Brain microvascular endothelial cell (primary cell): ENCODE measurements at regions not wholly inside any gene's neighbourhood (a gene's known extent, or its start where the extent isn't known, plus 50 kb on each side); places are given as distances from the start of the nearest gene placed in this dataset.
"Not testable (repeated sequence)": the region's sequence is repeated elsewhere in the genome, so short reads cannot be mapped to it uniquely, and the experiment has no call there.

Experiments used
- DNase-seq: peaks from one replicate; pipeline ENCODE4 v3.0.0-alpha.2; 2020
- H3K27ac ChIP-seq: fragments of 250-450 bp; sonication (Bioruptor Pico); 2 replicates; pipeline ENCODE4 v1.5.1; 2020; ENCODE audit warnings: mild to moderate bottlenecking, moderate library complexity
- H3K27me3 ChIP-seq: fragments of 250-450 bp; sonication (Bioruptor Pico); replicated peaks from 2 replicates; pipeline ENCODE4 v1.5.1; 2020; ENCODE audit warnings: mild to moderate bottlenecking
- H3K36me3 ChIP-seq: fragments of 250-450 bp; sonication (Bioruptor Pico); replicated peaks from 2 replicates; pipeline ENCODE4 v1.5.1; 2020; ENCODE audit warnings: mild to moderate bottlenecking
- H3K4me3 ChIP-seq: 2 replicates; pipeline ENCODE4 v1.5.1; 2011; ENCODE audit warnings: low read depth, mild to moderate bottlenecking, control low read depth, low read length, moderate library complexity
- in situ Hi-C: cut with HindIII; loops from 2 replicates; pipeline ENCODE4 v1.10.0; 2017; ENCODE audit warnings: low sequenced_read_pairs, low pct_ligation_motif_present

DNA sequence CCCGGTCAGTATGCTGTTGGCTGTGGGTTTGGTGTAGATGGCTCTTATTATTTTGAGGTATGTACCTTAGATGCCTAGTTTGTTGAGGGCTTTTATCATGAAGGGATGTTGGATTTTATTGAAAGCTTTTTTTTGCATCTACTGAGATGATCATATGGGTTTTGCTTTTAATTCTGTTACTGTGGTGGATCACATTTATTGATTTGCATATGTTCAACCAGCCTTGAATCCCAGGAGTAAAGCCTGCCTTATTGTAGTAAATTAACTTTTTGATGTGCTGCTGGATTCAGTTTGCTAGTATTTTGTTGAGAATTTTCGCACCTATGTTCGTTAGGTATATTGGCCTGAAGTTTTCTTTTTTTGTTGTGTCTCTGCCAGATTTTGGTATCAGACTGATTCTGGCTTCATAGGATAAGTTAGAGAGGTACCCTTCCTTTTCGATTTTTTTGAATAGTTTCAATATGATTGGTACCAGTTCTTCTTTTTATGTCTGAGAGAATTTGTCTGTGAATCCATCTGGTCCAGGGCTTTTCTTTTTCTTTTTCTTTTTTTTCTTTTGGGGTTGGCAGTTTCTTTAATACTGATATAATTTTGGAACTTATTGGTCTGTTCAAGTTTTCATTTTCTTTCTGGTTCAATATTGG is 301.6 kb downstream of the SPATA31A1 start:
- DNase-seq, H3K27me3 ChIP-seq, in situ Hi-C loops, H3K27ac ChIP-seq, H3K4me3 ChIP-seq, H3K36me3 ChIP-seq: not testable (repeated sequence)

DNA sequence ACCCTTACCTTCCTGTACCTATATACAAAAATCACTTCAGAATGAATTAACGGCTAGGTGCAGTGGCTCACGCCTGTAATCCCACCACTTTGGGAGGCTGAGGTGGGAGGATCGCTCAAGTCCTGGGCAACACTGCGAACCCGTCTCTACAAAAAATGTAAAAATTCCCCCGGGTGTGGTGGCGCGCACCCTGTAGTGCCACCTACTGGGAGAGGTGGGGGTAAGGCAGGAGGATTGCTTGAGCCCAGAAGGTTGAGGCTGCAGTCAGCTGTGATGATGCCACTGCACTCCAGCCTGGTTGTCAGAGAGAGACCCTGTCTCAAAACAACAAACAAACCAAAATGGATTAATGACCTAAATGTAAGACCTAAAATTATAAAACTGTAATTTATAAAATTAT is 307.6 kb downstream of the SPATA31A1 start:
- H3K36me3 ChIP-seq, DNase-seq, H3K4me3 ChIP-seq, in situ Hi-C loops, H3K27ac ChIP-seq, H3K27me3 ChIP-seq: not testable (repeated sequence)

DNA sequence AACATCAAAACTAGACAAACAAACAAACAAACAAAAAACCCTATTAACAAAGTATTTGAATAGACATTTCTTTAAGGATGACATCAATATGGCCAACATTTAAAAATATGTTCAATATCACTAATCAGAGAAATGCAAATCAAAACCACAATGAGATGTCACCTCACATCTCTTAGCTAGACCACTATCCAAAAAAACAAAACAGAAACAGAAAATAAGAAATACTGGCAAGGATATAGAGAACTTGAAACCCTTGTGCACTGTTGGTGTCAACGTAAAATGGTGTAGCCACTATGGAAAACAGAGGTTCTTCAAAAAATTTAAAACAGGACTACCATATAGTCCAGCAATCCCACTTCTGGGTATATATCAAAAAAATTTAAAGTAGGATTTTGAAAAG is 308.2 kb downstream of the SPATA31A1 start:
- H3K27ac ChIP-seq, H3K4me3 ChIP-seq, in situ Hi-C loops, H3K36me3 ChIP-seq, DNase-seq, H3K27me3 ChIP-seq: not testable (repeated sequence)

DNA sequence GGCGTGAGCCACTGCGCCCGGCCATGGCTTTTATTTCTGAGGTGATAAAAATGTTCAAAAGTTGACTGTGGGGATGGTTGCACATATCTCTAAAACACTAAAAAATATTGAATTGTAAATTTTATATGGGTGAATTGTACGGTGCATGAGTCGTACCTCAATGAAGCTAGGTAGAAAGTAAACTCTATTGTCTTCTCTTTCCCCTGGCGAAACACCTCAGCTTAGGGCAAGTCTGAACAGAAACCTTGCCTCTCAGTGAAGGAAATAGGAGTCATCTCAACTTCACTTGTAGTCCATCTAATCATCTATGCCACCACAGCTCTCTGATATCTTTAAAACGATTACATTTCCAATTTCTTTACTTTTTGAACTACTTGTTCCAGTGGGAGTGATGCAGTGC is 309.6 kb downstream of the SPATA31A1 start:
- H3K36me3 ChIP-seq, H3K27ac ChIP-seq, H3K27me3 ChIP-seq, H3K4me3 ChIP-seq, DNase-seq, in situ Hi-C loops: not testable (repeated sequence)

DNA sequence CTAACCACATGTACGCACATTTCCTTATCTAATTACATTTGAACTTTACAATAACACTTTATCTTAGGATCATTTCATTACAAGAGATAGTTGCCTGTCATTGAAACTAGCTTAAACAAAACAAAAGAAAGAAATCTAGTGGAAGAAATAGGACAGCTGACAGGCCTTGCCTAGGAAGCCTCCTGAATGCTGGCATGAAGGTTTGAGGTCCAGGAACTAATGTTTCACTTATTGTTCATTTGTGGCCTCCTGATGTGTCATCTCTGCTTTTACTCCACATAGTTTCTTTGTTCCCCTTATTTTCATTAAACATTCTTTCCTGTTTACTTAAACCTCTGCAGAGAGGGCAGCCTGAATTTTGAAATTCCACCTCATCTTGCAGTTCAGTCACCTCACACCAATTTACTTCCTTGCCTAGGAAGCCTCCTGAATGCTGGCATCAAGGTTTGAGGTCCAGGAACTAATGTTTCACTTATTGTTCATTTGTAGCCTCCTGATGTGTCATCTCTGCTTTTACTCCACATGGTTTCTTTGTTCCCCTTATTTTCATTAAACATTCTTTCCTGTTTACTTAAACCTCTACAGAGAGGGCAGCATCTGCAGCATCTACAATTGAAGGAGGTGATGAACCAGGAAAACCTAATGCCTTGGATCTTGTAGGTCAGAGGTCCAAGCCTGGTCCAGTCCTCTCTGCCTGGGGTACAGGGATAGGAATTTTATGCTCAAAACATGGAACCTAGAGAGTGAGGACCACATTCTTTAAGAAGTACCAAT is 319.2 kb downstream of the SPATA31A1 start:
- H3K4me3 ChIP-seq, in situ Hi-C loops, H3K36me3 ChIP-seq, H3K27me3 ChIP-seq: not testable (repeated sequence)
- H3K27ac ChIP-seq: peak overlapping the region; percentile 54
- peak; percentile 1 for DNase-seq

DNA sequence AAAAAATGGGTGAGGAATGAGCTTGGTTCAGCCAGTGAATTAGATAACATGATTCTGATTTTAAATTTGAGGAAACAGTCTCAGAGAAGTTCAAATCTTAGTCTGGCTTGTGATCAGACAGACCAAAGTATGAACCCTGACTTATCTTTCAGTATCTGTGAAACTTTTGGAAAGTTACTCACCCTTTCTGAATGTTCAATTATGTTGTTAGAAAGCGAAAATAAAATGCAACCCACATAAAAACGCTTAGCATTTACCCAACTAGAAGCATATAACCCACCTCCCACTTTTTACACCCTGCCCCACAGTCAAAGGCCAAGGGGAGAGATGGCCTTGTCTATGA is 319.7 kb downstream of the SPATA31A1 start:
- H3K27ac ChIP-seq: peak overlapping the region; percentile 54
- DNase-seq, in situ Hi-C loops, H3K4me3 ChIP-seq, H3K36me3 ChIP-seq, H3K27me3 ChIP-seq: not testable (repeated sequence)

DNA sequence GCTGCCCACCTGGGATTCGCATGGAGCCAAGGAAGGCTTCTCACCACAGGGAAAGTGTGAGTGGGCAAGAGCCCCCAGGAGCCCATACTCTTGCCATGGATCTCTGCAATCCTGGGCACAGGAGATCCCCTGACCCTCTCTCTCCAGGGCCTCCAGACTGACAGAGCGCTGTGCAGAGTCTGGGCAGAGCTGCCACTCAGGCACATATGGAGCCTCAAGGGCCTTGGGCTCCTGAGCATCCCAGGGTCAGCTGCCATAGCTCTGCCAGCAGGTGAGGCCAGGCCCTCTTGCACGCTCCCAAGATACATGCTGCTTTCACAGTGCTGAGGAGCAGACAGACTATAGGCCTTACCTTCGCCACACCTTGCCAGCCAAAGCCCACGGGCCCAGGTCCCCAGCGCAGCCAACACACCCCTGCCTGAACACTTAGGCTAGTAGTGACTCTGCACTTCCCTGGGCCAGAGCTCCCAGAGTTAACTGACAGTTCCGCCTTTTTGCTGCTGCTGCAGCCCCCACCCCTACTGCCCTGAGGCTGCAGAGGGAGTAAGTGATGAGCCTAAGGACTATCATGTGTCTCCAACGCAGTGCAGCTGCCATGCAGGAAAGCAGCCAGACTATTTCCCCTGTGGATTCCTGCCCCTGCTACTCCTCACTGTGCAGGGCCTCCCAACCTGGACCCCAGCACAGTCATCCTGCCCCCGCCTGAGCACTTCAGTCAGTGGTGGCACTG is 323.2 kb downstream of the SPATA31A1 start:
- DNase-seq, H3K36me3 ChIP-seq, in situ Hi-C loops, H3K27ac ChIP-seq, H3K27me3 ChIP-seq, H3K4me3 ChIP-seq: not testable (repeated sequence)

DNA sequence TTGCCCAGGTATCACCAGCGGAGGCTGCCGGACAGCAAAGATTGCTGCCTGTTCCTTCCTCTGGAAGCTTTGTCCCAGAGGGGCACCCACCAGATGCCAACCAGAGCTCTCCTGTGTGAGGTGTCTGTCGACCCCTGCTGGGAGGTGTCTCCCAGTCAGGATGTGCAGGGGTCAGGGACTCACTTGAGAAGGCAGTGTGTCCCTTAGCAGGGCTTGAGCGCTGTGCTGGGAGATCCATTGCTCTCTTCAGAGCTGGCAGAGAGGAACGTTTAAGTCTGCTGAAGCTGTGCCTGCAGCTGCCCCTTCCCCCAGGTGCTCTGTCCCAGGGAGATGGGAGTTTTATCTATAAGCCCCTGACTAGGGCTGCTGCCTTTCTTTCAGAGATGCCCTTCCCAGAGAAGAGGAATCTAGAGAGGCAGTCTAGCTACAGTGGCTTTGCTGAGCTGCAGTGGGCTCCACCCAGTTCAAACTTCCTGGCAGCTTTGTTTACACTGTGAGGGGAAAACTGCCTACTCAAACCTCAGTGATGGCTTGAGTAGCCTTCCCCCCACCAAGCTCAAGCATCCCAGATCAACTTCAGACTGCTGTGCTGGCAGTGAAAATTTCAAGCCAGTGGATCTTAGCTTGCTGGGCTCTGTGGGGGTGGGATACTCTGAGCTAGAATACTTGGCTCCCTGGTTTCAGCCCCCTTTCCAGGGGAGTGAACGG is 325.4 kb downstream of the SPATA31A1 start:
- H3K4me3 ChIP-seq, H3K27ac ChIP-seq, DNase-seq, in situ Hi-C loops, H3K27me3 ChIP-seq, H3K36me3 ChIP-seq: not testable (repeated sequence)

DNA sequence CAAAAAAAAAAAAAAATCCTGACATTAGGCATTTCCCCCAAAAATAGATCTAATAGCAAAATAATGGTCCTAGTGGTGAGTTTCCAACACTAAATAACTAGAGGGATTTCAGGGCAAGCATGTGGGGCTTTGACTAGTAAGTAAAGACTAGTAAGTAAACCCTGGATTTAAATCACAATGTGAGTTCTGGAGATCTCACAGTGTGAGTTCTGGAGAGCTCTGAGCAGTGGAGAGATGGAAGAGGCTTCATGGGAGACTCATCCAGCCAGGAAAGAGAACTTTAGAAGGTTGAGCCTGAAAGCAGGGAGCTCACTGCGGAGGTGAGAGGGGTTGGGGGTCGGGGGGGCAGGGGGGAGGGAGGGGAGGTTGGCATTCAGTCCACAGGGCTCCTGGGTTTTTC is 373.4 kb downstream of the SPATA31A1 start:
- DNase-seq, in situ Hi-C loops, H3K27me3 ChIP-seq, H3K27ac ChIP-seq, H3K4me3 ChIP-seq, H3K36me3 ChIP-seq: not testable (repeated sequence)

DNA sequence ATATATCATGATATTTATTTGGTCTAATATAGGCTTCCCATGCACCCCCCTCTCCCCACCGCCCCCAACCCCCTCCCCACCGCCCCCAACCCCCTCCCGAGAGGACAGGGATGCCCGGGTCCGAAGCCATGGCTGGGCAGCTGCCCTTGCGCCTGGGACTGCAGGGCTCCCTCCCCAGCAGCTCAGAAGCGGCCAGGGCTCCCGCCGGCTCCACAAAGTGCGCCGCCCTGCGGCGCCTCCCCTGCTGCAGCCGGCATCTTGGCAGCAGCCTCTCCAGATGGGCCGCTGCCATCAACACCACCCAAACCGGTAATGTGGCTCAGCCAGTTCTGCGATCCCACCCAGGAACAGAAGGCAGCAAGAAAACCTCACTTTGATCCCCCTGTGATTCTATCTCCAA is 389.4 kb downstream of the SPATA31A1 start:
- H3K27ac ChIP-seq, in situ Hi-C loops, H3K36me3 ChIP-seq: not testable (repeated sequence)

DNA sequence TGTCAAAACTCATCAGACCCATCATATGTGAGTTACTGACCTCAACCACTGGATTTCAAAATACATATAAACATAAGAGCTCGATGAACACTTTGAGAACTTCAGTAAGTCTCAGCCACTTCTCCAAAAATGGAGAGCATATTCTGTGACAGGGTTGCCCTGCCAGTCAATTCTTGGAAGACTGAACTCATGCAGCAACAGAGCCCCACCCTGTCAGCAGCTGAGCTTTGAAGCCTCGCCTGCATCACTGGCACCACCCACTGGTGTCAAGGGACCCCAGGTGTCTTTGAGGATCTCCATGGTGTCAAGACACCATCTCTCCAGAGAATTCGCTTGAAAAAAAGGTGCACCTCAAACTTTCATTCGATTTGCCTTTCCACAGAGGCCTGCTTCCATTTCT is 420.1 kb downstream of the SPATA31A1 start:
- H3K36me3 ChIP-seq, H3K27ac ChIP-seq, DNase-seq, H3K4me3 ChIP-seq, H3K27me3 ChIP-seq, in situ Hi-C loops: not testable (repeated sequence)

More for the DNA sequence above, 389.4 kb downstream of the SPATA31A1 start:
- not testable (repeated sequence) for H3K27me3 ChIP-seq, H3K4me3 ChIP-seq, DNase-seq

DNA sequence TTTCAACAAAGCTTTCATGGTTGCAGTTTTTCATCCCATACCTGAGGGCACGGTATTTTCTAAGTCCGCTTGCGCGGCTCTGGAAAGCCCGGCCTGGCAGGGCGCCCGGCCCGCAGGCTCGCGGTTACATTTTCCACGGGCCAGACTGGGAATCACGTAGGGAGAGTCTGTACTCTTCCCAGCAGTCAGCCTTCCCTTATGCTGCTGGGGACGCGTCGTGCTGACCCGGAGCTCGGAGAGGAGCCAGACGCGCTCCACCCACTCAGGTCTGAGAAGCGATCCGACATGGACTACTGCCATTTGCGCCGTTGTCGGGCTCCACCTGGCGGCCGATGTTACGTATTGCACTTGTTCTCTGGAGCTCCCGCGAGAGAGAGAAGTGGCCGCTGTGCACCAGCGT is 435.9 kb downstream of the SPATA31A1 start:
- H3K36me3 ChIP-seq, H3K27me3 ChIP-seq, H3K27ac ChIP-seq, in situ Hi-C loops: not testable (repeated sequence)
- peak; percentile 61 for DNase-seq
- peak overlapping the region; percentile 39 for H3K4me3 ChIP-seq

DNA sequence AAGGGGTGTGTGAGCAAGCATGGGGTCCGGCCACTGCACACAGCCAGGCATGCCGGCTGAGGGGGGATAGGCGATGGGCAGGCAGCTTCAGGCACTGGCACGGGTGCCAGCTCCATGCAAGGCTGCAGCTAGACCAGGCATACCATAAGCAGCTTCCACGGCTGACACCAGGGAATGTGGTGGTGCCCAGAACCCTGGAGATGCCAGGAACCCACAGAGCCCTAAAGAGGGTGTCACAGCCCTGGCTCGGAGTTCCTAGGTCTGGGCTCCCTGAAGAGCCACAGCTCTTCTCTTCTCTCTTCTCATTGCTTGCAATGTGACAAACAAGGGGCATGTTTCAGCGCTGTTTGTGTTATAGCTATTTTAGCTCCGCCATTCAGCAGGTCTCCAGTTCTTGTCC is 442.5 kb downstream of the SPATA31A1 start:
- H3K36me3 ChIP-seq, in situ Hi-C loops, H3K27ac ChIP-seq, H3K27me3 ChIP-seq, DNase-seq, H3K4me3 ChIP-seq: not testable (repeated sequence)

DNA sequence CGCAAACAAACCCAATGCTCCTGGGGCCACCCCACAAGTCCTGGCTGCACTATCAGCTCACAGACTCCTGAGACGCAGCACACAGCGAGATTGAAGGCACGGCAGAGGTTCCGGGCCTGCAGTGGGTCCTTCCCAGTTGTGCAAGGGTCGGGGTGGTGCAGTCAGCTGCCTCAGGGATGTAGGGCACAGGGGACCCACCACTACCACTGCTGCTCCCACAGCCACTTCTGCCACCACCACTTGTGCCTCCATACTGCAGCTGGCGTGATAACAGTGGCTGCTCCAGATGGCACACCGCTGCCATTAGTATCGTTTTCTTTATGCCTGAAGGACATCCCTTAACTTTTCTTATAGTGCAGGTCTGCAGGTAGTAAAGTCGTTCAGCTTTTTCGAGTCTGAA is 443.8 kb downstream of the SPATA31A1 start:
- DNase-seq, in situ Hi-C loops: not testable (repeated sequence)

More for the DNA sequence above, 443.8 kb downstream of the SPATA31A1 start:
- not testable (repeated sequence) for H3K36me3 ChIP-seq, H3K27ac ChIP-seq, H3K4me3 ChIP-seq, H3K27me3 ChIP-seq
